GM20000 (cell line): ENCODE measurements at regions not wholly inside any gene's neighbourhood (a gene's known extent, or its start where the extent isn't known, plus 50 kb on each side); places are given as distances from the start of the nearest gene placed in this dataset.
"Not testable (repeated sequence)": the region's sequence is repeated elsewhere in the genome, so short reads cannot be mapped to it uniquely, and the experiment has no call there.

Source experiments
- DNase-seq: peaks from one replicate; pipeline ENCODE4 v3.0.0; 2012; ENCODE audit warnings: low spot score
- CTCF ChIP-seq: IDR thresholded peaks from 2 replicates; pipeline ENCODE4 v1.5.1; 2012; ENCODE audit warnings: mild to moderate bottlenecking, control low read depth; ENCODE audit errors: extremely low read depth, missing control alignments

- no peak for TF ChIP-seq CTCF
- no peak for DNase-seq
Observed at GRCh38 chr1:245003246-245003645, 138.9 kb upstream of the HNRNPU start.

GRCh38 chr1:245001252-245001651, 136.9 kb upstream of the HNRNPU start:
- no peak for DNase-seq
- no peak for TF ChIP-seq CTCF

GRCh38 chr1:245000872-245001188, 136.5 kb upstream of the HNRNPU start:
- TF ChIP-seq CTCF, result no peak
- DNase-seq, result no peak

- DNase-seq, result not testable (repeated sequence)
Observed at GRCh38 chr1:244999644-245000043, 135.3 kb upstream of the HNRNPU start.

GRCh38 chr1:244998717-244999346, 134.5 kb upstream of the HNRNPU start:
- DNase-seq, result no peak
- TF ChIP-seq CTCF, result no peak

GRCh38 chr1:244995602-244996400, 131.5 kb upstream of the HNRNPU start:
- no peak for TF ChIP-seq CTCF

GRCh38 chr1:244992833-244993232, 128.5 kb upstream of the HNRNPU start:
- no peak for TF ChIP-seq CTCF
- DNase-seq, result no peak

More at GRCh38 chr1:244995602-244996400, 131.5 kb upstream of the HNRNPU start:
- DNase-seq, result no peak

GRCh38 chr1:244989813-244990212, 125.5 kb upstream of the HNRNPU start:
- TF ChIP-seq CTCF, result no peak
- no peak for DNase-seq
